GM18499 (cell line): ENCODE measurements at regions not wholly inside any gene's neighbourhood (a gene's known extent, or its start where the extent isn't known, plus 50 kb on each side); places are given as distances from the start of the nearest gene placed in this dataset.

Source experiments
- ATAC-seq: cut with Tn5 transposase; IDR thresholded peaks from one replicate; pipeline ENCODE4 v1.9.1; 2021; ENCODE audit warnings: moderate number of reproducible peaks; ENCODE audit not compliant: insufficient read depth, unreplicated experiment

GRCh38 chr10:44593952-44594351, 209.1 kb upstream of the CXCL12 start:
- ATAC-seq: no peak

GRCh38 chr10:44607116-44607515, 222.2 kb upstream of the CXCL12 start:
- no peak for ATAC-seq

- no peak for ATAC-seq
These were observed 234.0 kb upstream of the CXCL12 start for GRCh38 chr10:44618910-44619309.

- no peak for ATAC-seq
These were observed 234.6 kb upstream of the CXCL12 start for GRCh38 chr10:44619521-44619920.

GRCh38 chr10:44619975-44620374, 235.1 kb upstream of the CXCL12 start:
- ATAC-seq: no peak

- ATAC-seq: no peak
These were observed 242.9 kb upstream of the CXCL12 start for GRCh38 chr10:44627591-44628354.

GRCh38 chr10:44628921-44629320, 244.0 kb upstream of the CXCL12 start:
- no peak for ATAC-seq

GRCh38 chr10:44635176-44635575, 250.3 kb upstream of the CXCL12 start:
- ATAC-seq: no peak

GRCh38 chr10:44636625-44637024, 251.7 kb upstream of the CXCL12 start:
- no peak for ATAC-seq

GRCh38 chr10:44640429-44640828, 255.5 kb upstream of the CXCL12 start:
- ATAC-seq: no peak

GRCh38 chr10:44647473-44647872, 262.6 kb upstream of the CXCL12 start:
- ATAC-seq: no peak

GRCh38 chr10:44647877-44648542, 263.1 kb upstream of the CXCL12 start:
- ATAC-seq: no peak

- ATAC-seq: no peak
These were observed 260.2 kb upstream of the TMEM72 start for GRCh38 chr10:44650691-44651661.

- no peak for ATAC-seq
These were observed 259.3 kb upstream of the TMEM72 start for GRCh38 chr10:44651834-44652233.

- ATAC-seq: no peak
These were observed 251.8 kb upstream of the TMEM72 start for GRCh38 chr10:44659320-44659719.

GRCh38 chr10:44660271-44660670, 250.9 kb upstream of the TMEM72 start:
- no peak for ATAC-seq

- no peak for ATAC-seq
These were observed 249.1 kb upstream of the TMEM72 start for GRCh38 chr10:44662051-44662450.

- no peak for ATAC-seq
These were observed 242.8 kb upstream of the TMEM72 start for GRCh38 chr10:44668336-44668735.

GRCh38 chr10:44671319-44671718, 239.8 kb upstream of the TMEM72 start:
- ATAC-seq: no peak

GRCh38 chr10:44673245-44673983, 237.7 kb upstream of the TMEM72 start:
- no peak for ATAC-seq
